ENCODE measurements at regions not wholly inside any gene's neighbourhood (a gene's known extent, or its start where the extent isn't known, plus 50 kb on each side); places are given as distances from the start of the nearest gene placed in this dataset.

GRCh38 chr14:22423958-22424357 is 165.1 kb downstream of the DAD1 start:
- TF ChIP-seq YY1 (IDR thresholded peaks at IDR 0.05; ENCODE audit: insufficient read depth, insufficient read length) (no peak), SUZ12 (IDR thresholded peaks at IDR 0.05; ENCODE audit: extremely low read depth, insufficient read depth, insufficient read length) (no peak)

All from NT2/D1 (cell line).